MCF 10A (cell line): ENCODE measurements at regions not wholly inside any gene's neighbourhood (a gene's known extent, or its start where the extent isn't known, plus 50 kb on each side); places are given as distances from the start of the nearest gene placed in this dataset.
A peak's percentile ranks its signal among the peaks of the same experiment; 100 is the strongest.

Experiments
- BruUV-seq: library from RNA; stranded (reverse); fragments of 400-500 nt; replicated peaks from 2 replicates; lab custom pipeline; 2021; lab: Mats Ljungman, UMichigan
- CTCF ChIA-PET: fragments of 300-600 bp; sonication (Branson Sonifier 250); formaldehyde crosslinking; extraction: SDS; loops from one replicate; lab custom pipeline; 2021; ENCODE audit warnings: antibody characterized with exemption, inconsistent platforms; lab: Yijun Ruan, JAX
- POLR2A ChIA-PET: fragments of 300-600, 350-650 bp; sonication (Branson Sonifier 250); formaldehyde crosslinking; extraction: SDS; loops from one replicate; lab custom pipeline; 2020; ENCODE audit warnings: antibody characterized with exemption, inconsistent platforms; lab: Yijun Ruan, JAX
- DNase-seq: peaks from one replicate; pipeline ENCODE4 v3.0.0-alpha.2; 2018; ENCODE audit not compliant: unreplicated experiment
- H3K27ac Mint-ChIP-seq: one replicate; pipeline ENCODE4 v1.8.0; 2022; ENCODE audit warnings: mild to moderate bottlenecking, low read depth, mixed read lengths; ENCODE audit not compliant: unreplicated experiment
- H3K27me3 Mint-ChIP-seq: one replicate; pipeline ENCODE4 v1.8.0; 2022; ENCODE audit warnings: mixed read lengths; ENCODE audit not compliant: insufficient read depth, unreplicated experiment
- H3K36me3 Mint-ChIP-seq: one replicate; pipeline ENCODE4 v1.8.0; 2022; ENCODE audit warnings: mild to moderate bottlenecking, moderate library complexity, mixed read lengths; ENCODE audit not compliant: insufficient read depth, unreplicated experiment
- H3K4me1 Mint-ChIP-seq: one replicate; pipeline ENCODE4 v1.8.0; 2022; ENCODE audit warnings: mixed read lengths; ENCODE audit not compliant: insufficient read depth, unreplicated experiment
- H3K4me3 Mint-ChIP-seq: one replicate; pipeline ENCODE4 v1.8.0; 2022; ENCODE audit warnings: mild to moderate bottlenecking, moderate library complexity, mixed read lengths; ENCODE audit not compliant: unreplicated experiment
- H3K9me3 Mint-ChIP-seq: one replicate; pipeline ENCODE4 v1.8.0; 2022; ENCODE audit warnings: mixed read lengths; ENCODE audit not compliant: unreplicated experiment
- CTCF ChIP-seq: fragments of 200-600 bp; IDR thresholded peaks from one replicate; pipeline ENCODE4 v1.8.0; 2022; ENCODE audit warnings: antibody characterized with exemption, mild to moderate bottlenecking; ENCODE audit not compliant: unreplicated experiment
- intact Hi-C: fragments of 100-400 bp; cut with micrococcal nuclease; formaldehyde crosslinking; loops from 2 replicates; pipeline ENCODE4 v1.14.1; 2022

- no peaks in the 10 kb centered on the region for H3K36me3 Mint-ChIP-seq
- peak overlapping the region; percentile 93 for H3K4me3 Mint-ChIP-seq
- ChIA-PET POLR2A (interaction anchor here (2.5 kb wide), 1 partner anchor 89 kb away, joined by 6 read pairs; no protein-coding TSS in a partner anchor), CTCF (interaction anchor here (2.9 kb wide), 1 partner anchor 89 kb away, joined by 11 read pairs; no protein-coding TSS in a partner anchor)
- no TSS peak for BruUV-seq
- peaks cover 24% of the 10 kb centered on the region for H3K4me1 Mint-ChIP-seq
- peak; percentile 85 for DNase-seq
- peaks cover 15% of the 10 kb centered on the region for H3K9me3 Mint-ChIP-seq
- H3K27me3 Mint-ChIP-seq = no peaks in the 10 kb centered on the region
- no peak for TF ChIP-seq CTCF
- H3K27ac Mint-ChIP-seq = no peak overlapping the region
- intact Hi-C loops = no loop called here
These were observed 59.1 kb downstream of the ZNF467 start for GRCh38 chr7:149714081-149714909.

DNA sequence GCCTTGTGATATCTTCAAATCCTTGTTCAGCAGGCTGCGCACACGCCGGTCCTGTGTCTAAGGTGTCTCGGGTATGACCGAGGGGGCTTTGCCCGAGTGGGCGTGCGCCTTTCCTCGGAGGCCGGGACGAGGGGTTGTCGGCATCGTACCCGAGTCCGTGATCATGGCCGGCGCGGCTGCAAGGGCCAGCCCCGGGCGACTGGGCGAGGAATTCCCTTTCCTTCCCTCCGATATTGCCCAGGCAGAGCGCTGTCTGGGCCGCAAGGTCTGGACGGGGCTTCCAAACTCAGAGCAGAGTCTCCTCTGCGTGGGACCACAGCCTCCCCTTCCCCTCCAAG is 59.7 kb downstream of the ZNF467 start:
- H3K4me3 Mint-ChIP-seq = peak overlapping the region; percentile 93
- H3K27me3 Mint-ChIP-seq = no peaks in the 10 kb centered on the region
- H3K9me3 Mint-ChIP-seq = peaks cover 16% of the 10 kb centered on the region
- H3K36me3 Mint-ChIP-seq = no peaks in the 10 kb centered on the region
- POLR2A ChIA-PET = no interaction called here
- no peak for TF ChIP-seq CTCF
- intact Hi-C loops = no loop called here
- no TSS peak for BruUV-seq
- CTCF ChIA-PET = interaction anchor here (1.1 to 2.9 kb wide), 3 partner anchors 11 to 88 kb away, joined by 3 to 11 read pairs (median 4); no protein-coding TSS in a partner anchor
- no peak for DNase-seq
- H3K27ac Mint-ChIP-seq = no peak overlapping the region
- peaks cover 24% of the 10 kb centered on the region for H3K4me1 Mint-ChIP-seq

DNA sequence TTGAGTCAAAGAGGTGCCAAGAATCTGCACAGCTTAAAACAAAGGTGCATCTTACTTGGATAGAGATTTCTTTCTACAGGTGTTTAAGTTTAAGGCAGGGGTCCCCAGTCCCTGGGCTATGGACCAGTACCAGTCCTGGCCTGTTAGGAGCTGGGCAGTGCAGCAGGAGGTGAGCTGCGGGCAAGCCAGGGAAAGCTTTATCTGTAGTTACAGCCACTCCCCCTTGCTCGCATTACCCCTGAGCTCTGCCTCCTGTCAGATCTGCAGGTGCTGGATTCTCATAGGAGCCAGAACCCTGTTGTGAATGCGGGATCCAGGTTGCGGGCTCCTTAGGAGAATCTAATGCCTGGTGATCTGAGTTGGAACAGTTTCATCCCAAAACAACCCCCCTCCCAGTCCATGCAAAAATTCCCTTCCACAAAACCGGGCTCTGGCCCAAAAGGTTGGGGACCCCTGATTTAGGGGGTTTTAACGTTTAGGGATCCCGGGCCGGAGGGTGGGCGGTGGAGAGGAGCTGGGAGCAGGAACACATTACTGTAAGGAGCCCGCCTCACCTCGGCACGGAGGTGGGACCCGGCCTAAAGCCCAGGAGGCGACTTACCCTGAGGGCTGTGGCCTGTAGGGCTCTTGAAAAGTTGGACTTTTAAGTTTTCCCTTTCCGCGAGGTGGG is 60.2 kb downstream of the ZNF467 start:
- CTCF ChIA-PET = interaction anchor here (1.1 to 2.9 kb wide), 3 partner anchors 10 to 88 kb away, joined by 3 to 11 read pairs (median 4); no protein-coding TSS in a partner anchor
- no TSS peak for BruUV-seq
- intact Hi-C loops = no loop called here
- H3K27ac Mint-ChIP-seq = no peak overlapping the region
- H3K4me3 Mint-ChIP-seq = peak overlapping the region; percentile 93
- TF ChIP-seq CTCF = no peak
- H3K9me3 Mint-ChIP-seq = peaks cover 16% of the 10 kb centered on the region
- POLR2A ChIA-PET = no interaction called here
- no peaks in the 10 kb centered on the region for H3K36me3 Mint-ChIP-seq
- no peak for DNase-seq
- H3K4me1 Mint-ChIP-seq = peaks cover 24% of the 10 kb centered on the region
- H3K27me3 Mint-ChIP-seq = no peaks in the 10 kb centered on the region

GRCh38 chr7:149708026-149708425 is 65.4 kb downstream of the ZNF467 start:
- no TSS peak for BruUV-seq
- TF ChIP-seq CTCF = no peak
- Mint-ChIP-seq H3K4me1 (no peaks in the 10 kb centered on the region), H3K9me3 (peaks cover 22% of the 10 kb centered on the region), H3K4me3 (no peak overlapping the region), H3K27ac (no peak overlapping the region), H3K27me3 (no peaks in the 10 kb centered on the region), H3K36me3 (no peaks in the 10 kb centered on the region)
- no peak for DNase-seq
- intact Hi-C loops = no loop called here
- POLR2A ChIA-PET = no interaction called here
- CTCF ChIA-PET = interaction anchor here (0.7 to 1.6 kb wide), 4 partner anchors 34 to 82 kb away, joined by 3 to 8 read pairs (median 3); no protein-coding TSS in a partner anchor
